Gastroesophageal sphincter (tissue), 3 donors: ENCODE measurements at regions not wholly inside any gene's neighbourhood (a gene's known extent, or its start where the extent isn't known, plus 50 kb on each side); places are given as distances from the start of the nearest gene placed in this dataset.

Experiments used
- CTCF ChIP-seq, 4 experiments: fragments of 200-600 bp in 2 of 4; fragments of 450-650 bp in 2 of 4; sonication (generic) in 1 of 4; IDR thresholded peaks; one replicate each; pipeline ENCODE4 v1.5.1; 2017 to 2019; ENCODE audit warnings: antibody characterized with exemption in 4 of 4, mild to moderate bottlenecking in 2 of 4, moderate library complexity in 2 of 4
- EP300 ChIP-seq: sonication (generic); formaldehyde crosslinking; IDR thresholded peaks from one replicate; pipeline ENCODE4 v1.6.1; 2017; ENCODE audit warnings: antibody characterized with exemption, mild to moderate bottlenecking
- POLR2A ChIP-seq, 2 donors: fragments of 450-650 bp; IDR thresholded peaks; one replicate each; pipeline ENCODE4 v1.6.1; 2017; ENCODE audit warnings: antibody characterized with exemption in 2 of 2, mild to moderate bottlenecking in 2 of 2, moderate library complexity in 1 of 2
- POLR2AphosphoS5 ChIP-seq: sonication (generic); formaldehyde crosslinking; IDR thresholded peaks from one replicate; pipeline ENCODE4 v1.6.1; 2017; ENCODE audit warnings: antibody characterized with exemption

- TF ChIP-seq CTCF (IDR thresholded peaks at IDR 0.05) (no peak), EP300 (no peak), POLR2A (IDR thresholded peaks at IDR 0.05) (no peak), POLR2AphosphoS5 (no peak)
Measured at GRCh38 chr5:97555644-97555981, 372.6 kb upstream of the RIOK2 start.
